HEK293 (cell line): ENCODE measurements at regions not wholly inside any gene's neighbourhood (a gene's known extent, or its start where the extent isn't known, plus 50 kb on each side); places are given as distances from the start of the nearest gene placed in this dataset.
"Not testable (repeated sequence)": the region's sequence is repeated elsewhere in the genome, so short reads cannot be mapped to it uniquely, and the experiment has no call there.

Experiments used
- CTCF ChIA-PET: fragments of 350-600 bp; formaldehyde crosslinking; extraction: SDS; loops from one replicate; lab custom pipeline; 2021; ENCODE audit warnings: antibody characterized with exemption; lab: Yijun Ruan, JAX
- POLR2A ChIA-PET: fragments of 300-600 bp; formaldehyde crosslinking; extraction: SDS; loops from one replicate; lab custom pipeline; 2020; ENCODE audit warnings: antibody characterized with exemption, inconsistent platforms; lab: Yijun Ruan, JAX
- H3K27ac ChIP-seq: fragments of 200-500 bp; sonication (Bioruptor generic); 2 replicates; pipeline ENCODE4 v1.5.1; 2014; ENCODE audit warnings: low read depth, low read length, control low read depth, inconsistent platforms; ENCODE audit errors: extremely low read depth
- H3K36me3 ChIP-seq, 2 experiments: fragments of 200-500 bp in 1 of 2; sonication (Bioruptor generic) in 1 of 2; 1 replicate in 1 of 2; 2 replicates in 1 of 2; pipeline ENCODE4 v1.5.1; 2014 to 2017; ENCODE audit warnings: inconsistent platforms in 2 of 2, low read length in 2 of 2; ENCODE audit not compliant: control insufficient read depth in 2 of 2, insufficient read depth in 1 of 2
- H3K4me1 ChIP-seq: fragments of 200-500 bp; sonication (Bioruptor generic); 2 replicates; pipeline ENCODE4 v1.5.1; 2014; ENCODE audit warnings: mild to moderate bottlenecking, low read length, inconsistent platforms; ENCODE audit not compliant: control insufficient read depth, insufficient read depth
- H3K4me3 ChIP-seq: 2 replicates; pipeline ENCODE4 v1.5.1; 2011; ENCODE audit warnings: low read depth, mild to moderate bottlenecking, control low read depth, low read length, moderate library complexity
- H3K9me3 ChIP-seq: fragments of 200-500 bp; sonication (Bioruptor generic); 2 replicates; pipeline ENCODE4 v1.5.1; 2014; ENCODE audit warnings: low read depth, low read length, inconsistent platforms; ENCODE audit not compliant: control insufficient read depth, insufficient read depth
- KLF9 ChIP-seq: fragments of 450-650 bp; formaldehyde crosslinking; IDR thresholded peaks from 2 replicates; pipeline ENCODE4 v1.5.1; 2016; ENCODE audit warnings: missing biosample characterization, missing genetic modification characterization, low read depth
- PRDM6 ChIP-seq: fragments of 450-650 bp; formaldehyde crosslinking; IDR thresholded peaks from 2 replicates; pipeline ENCODE4 v1.5.1; 2017; ENCODE audit warnings: missing biosample characterization, missing genetic modification characterization
- SALL2 ChIP-seq: fragments of 450-650 bp; formaldehyde crosslinking; IDR thresholded peaks from 2 replicates; pipeline ENCODE4 v1.5.0; 2017; ENCODE audit warnings: missing biosample characterization, mild to moderate bottlenecking, missing genetic modification characterization, borderline replicate concordance
- SP2 ChIP-seq: fragments of 450-650 bp; formaldehyde crosslinking; IDR thresholded peaks from 2 replicates; pipeline ENCODE4 v1.5.1; 2016; ENCODE audit warnings: missing biosample characterization, missing genetic modification characterization
- TCF7L2 ChIP-seq: IDR thresholded peaks from 2 replicates; pipeline ENCODE4 v1.6.1; 2011; ENCODE audit warnings: low read depth, mild to moderate bottlenecking, inconsistent platforms, low read length, moderate library complexity, borderline replicate concordance
- ZFP69B ChIP-seq: fragments of 450-650 bp; formaldehyde crosslinking; IDR thresholded peaks from 2 replicates; pipeline ENCODE4 v1.5.1; 2016; ENCODE audit warnings: missing biosample characterization, missing genetic modification characterization
- ZNF184 ChIP-seq: fragments of 450-650 bp; IDR thresholded peaks from 2 replicates; pipeline ENCODE4 v1.5.1; 2018; ENCODE audit warnings: missing biosample characterization, mild to moderate bottlenecking, missing genetic modification characterization
- ZNF354C ChIP-seq: fragments of 450-650 bp; formaldehyde crosslinking; IDR thresholded peaks from 2 replicates; pipeline ENCODE4 v1.5.1; 2016; ENCODE audit warnings: missing biosample characterization, missing genetic modification characterization, low read depth, borderline replicate concordance
- ZNF404 ChIP-seq: fragments of 450-650 bp; formaldehyde crosslinking; IDR thresholded peaks from 2 replicates; pipeline ENCODE4 v1.5.1; 2017; ENCODE audit warnings: missing biosample characterization, missing genetic modification characterization
- ZNF560 ChIP-seq: fragments of 450-650 bp; formaldehyde crosslinking; IDR thresholded peaks from 2 replicates; pipeline ENCODE4 v1.5.1; 2017; ENCODE audit warnings: missing biosample characterization, missing genetic modification characterization, borderline replicate concordance
- ZNF571 ChIP-seq: fragments of 450-650 bp; formaldehyde crosslinking; IDR thresholded peaks from 2 replicates; pipeline ENCODE4 v1.5.0; 2017; ENCODE audit warnings: missing biosample characterization, missing genetic modification characterization
- ZNF580 ChIP-seq: fragments of 450-650 bp; formaldehyde crosslinking; IDR thresholded peaks from 2 replicates; pipeline ENCODE4 v1.5.1; 2016; ENCODE audit warnings: missing biosample characterization, missing genetic modification characterization
- ZNF704 ChIP-seq: fragments of 450-650 bp; formaldehyde crosslinking; IDR thresholded peaks from 2 replicates; pipeline ENCODE4 v1.5.1; 2016; ENCODE audit warnings: missing biosample characterization, missing genetic modification characterization
- ZXDB ChIP-seq: fragments of 450-650 bp; formaldehyde crosslinking; IDR thresholded peaks from 2 replicates; pipeline ENCODE4 v1.5.1; 2016; ENCODE audit warnings: missing biosample characterization, missing genetic modification characterization

- POLR2A ChIA-PET = no interaction called here
- Histone ChIP-seq H3K4me3 (no peak overlapping the region), H3K9me3 (no peaks in the 10 kb centered on the region), H3K4me1 (no peaks in the 10 kb centered on the region), H3K27ac (no peak overlapping the region), H3K36me3 (no peaks in the 10 kb centered on the region)
- CTCF ChIA-PET = interaction anchor here (0.7 kb wide), 1 partner anchor 1412 kb away, joined by 4 read pairs; no protein-coding TSS in a partner anchor
- TF ChIP-seq TCF7L2 (no peak), ZFP69B (no peak), ZNF704 (tag by site-specific recombination) (no peak), ZNF404 (tag by site-specific recombination) (no peak)
- TF ChIP-seq, all 188 proteins: peak for 0
Measured at GRCh38 chr3:116517308-116517707, 72.0 kb upstream of the LSAMP start.

GRCh38 chr3:116519101-116519500 is 73.8 kb upstream of the LSAMP start:
- H3K27ac ChIP-seq, CTCF ChIA-PET, H3K4me3 ChIP-seq, H3K4me1 ChIP-seq, POLR2A ChIA-PET, H3K9me3 ChIP-seq, H3K36me3 ChIP-seq: not testable (repeated sequence)

GRCh38 chr3:116519823-116520222 is 74.5 kb upstream of the LSAMP start:
- H3K36me3 ChIP-seq, H3K9me3 ChIP-seq, POLR2A ChIA-PET, H3K4me1 ChIP-seq, H3K4me3 ChIP-seq, H3K27ac ChIP-seq, CTCF ChIA-PET: not testable (repeated sequence)

- CTCF ChIA-PET = no interaction called here
Measured at GRCh38 chr3:116524453-116525210, 79.3 kb upstream of the LSAMP start.

GRCh38 chr3:116552246-116552645 is 107.0 kb upstream of the LSAMP start:
- H3K4me1 ChIP-seq = no peaks in the 10 kb centered on the region
- TF ChIP-seq ZXDB (no peak), SALL2 (tag by site-specific recombination) (no peak), ZNF560 (tag by site-specific recombination) (no peak), ZNF580 (tag by site-specific recombination) (no peak), ZNF184 (tag by site-specific recombination) (no peak), KLF9 (tag by site-specific recombination) (no peak)
- TF ChIP-seq, all 188 proteins: peak for 0
- Histone ChIP-seq H3K9me3 (no peaks in the 10 kb centered on the region), H3K36me3 (no peaks in the 10 kb centered on the region), H3K27ac (no peak overlapping the region), H3K4me3 (no peak overlapping the region)
- ChIA-PET CTCF (no interaction called here), POLR2A (no interaction called here)

More at GRCh38 chr3:116524453-116525210, 79.3 kb upstream of the LSAMP start:
- no peaks in the 10 kb centered on the region for H3K36me3 ChIP-seq
- TF ChIP-seq SP2 (tag by site-specific recombination) (no peak), ZNF571 (tag by site-specific recombination) (no peak), ZNF354C (tag by site-specific recombination) (no peak), PRDM6 (tag by site-specific recombination) (no peak)
- H3K4me3 ChIP-seq = no peak overlapping the region
- no peaks in the 10 kb centered on the region for H3K9me3 ChIP-seq
- no peaks in the 10 kb centered on the region for H3K4me1 ChIP-seq
- POLR2A ChIA-PET = no interaction called here
- no peak overlapping the region for H3K27ac ChIP-seq
